HL-60 (cell line): ENCODE measurements at regions not wholly inside any gene's neighbourhood (a gene's known extent, or its start where the extent isn't known, plus 50 kb on each side); places are given as distances from the start of the nearest gene placed in this dataset.

Experiments
- POLR2AphosphoS5 ChIP-seq: IDR thresholded peaks from 2 replicates; pipeline ENCODE4 v1.6.1; 2012; ENCODE audit warnings: low read depth
- SPI1 ChIP-seq: IDR thresholded peaks from 2 replicates; pipeline ENCODE4 v1.6.1; 2012; ENCODE audit warnings: low read depth, mild to moderate bottlenecking, borderline replicate concordance
- TF ChIP-seq, protein P1 (sequence below): IDR thresholded peaks from one replicate; pipeline ENCODE4 v1.5.1; 2011; ENCODE audit warnings: low read length, control low read depth, inconsistent platforms; ENCODE audit not compliant: insufficient read depth
- TF ChIP-seq, protein P2 (sequence below): IDR thresholded peaks from 2 replicates; pipeline ENCODE4 v1.6.1; 2012; ENCODE audit warnings: low read depth; ENCODE audit not compliant: insufficient replicate concordance

DNA sequence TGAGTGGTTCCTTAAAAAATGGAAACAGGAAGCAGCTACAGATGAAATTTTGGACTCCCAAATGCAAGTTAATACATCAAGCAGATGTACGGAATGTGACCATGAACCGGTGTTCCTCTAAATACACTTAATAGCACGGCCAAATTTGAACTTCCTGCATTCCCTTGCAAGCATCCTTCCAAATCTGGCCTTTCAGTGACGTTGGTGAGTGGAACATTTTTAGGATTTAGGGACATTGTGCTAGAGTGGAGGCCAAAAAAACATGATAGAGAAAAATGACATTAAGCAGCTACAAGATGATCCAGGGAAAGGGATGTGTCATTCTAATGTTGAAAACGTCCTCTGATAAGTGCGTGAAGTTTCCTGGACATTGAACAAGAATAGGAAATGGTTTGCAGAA is 62.1 kb downstream of the CTAGE1 start:
- TF ChIP-seq, protein P1, sequence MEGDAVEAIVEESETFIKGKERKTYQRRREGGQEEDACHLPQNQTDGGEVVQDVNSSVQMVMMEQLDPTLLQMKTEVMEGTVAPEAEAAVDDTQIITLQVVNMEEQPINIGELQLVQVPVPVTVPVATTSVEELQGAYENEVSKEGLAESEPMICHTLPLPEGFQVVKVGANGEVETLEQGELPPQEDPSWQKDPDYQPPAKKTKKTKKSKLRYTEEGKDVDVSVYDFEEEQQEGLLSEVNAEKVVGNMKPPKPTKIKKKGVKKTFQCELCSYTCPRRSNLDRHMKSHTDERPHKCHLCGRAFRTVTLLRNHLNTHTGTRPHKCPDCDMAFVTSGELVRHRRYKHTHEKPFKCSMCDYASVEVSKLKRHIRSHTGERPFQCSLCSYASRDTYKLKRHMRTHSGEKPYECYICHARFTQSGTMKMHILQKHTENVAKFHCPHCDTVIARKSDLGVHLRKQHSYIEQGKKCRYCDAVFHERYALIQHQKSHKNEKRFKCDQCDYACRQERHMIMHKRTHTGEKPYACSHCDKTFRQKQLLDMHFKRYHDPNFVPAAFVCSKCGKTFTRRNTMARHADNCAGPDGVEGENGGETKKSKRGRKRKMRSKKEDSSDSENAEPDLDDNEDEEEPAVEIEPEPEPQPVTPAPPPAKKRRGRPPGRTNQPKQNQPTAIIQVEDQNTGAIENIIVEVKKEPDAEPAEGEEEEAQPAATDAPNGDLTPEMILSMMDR = no peak
- TF ChIP-seq POLR2AphosphoS5 (no peak), SPI1 (no peak)
- TF ChIP-seq, protein P2, sequence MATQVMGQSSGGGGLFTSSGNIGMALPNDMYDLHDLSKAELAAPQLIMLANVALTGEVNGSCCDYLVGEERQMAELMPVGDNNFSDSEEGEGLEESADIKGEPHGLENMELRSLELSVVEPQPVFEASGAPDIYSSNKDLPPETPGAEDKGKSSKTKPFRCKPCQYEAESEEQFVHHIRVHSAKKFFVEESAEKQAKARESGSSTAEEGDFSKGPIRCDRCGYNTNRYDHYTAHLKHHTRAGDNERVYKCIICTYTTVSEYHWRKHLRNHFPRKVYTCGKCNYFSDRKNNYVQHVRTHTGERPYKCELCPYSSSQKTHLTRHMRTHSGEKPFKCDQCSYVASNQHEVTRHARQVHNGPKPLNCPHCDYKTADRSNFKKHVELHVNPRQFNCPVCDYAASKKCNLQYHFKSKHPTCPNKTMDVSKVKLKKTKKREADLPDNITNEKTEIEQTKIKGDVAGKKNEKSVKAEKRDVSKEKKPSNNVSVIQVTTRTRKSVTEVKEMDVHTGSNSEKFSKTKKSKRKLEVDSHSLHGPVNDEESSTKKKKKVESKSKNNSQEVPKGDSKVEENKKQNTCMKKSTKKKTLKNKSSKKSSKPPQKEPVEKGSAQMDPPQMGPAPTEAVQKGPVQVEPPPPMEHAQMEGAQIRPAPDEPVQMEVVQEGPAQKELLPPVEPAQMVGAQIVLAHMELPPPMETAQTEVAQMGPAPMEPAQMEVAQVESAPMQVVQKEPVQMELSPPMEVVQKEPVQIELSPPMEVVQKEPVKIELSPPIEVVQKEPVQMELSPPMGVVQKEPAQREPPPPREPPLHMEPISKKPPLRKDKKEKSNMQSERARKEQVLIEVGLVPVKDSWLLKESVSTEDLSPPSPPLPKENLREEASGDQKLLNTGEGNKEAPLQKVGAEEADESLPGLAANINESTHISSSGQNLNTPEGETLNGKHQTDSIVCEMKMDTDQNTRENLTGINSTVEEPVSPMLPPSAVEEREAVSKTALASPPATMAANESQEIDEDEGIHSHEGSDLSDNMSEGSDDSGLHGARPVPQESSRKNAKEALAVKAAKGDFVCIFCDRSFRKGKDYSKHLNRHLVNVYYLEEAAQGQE = no peak
